NCI-H526 (cell line): ENCODE measurements at regions not wholly inside any gene's neighbourhood (a gene's known extent, or its start where the extent isn't known, plus 50 kb on each side); places are given as distances from the start of the nearest gene placed in this dataset.
"Not testable (repeated sequence)": the region's sequence is repeated elsewhere in the genome, so short reads cannot be mapped to it uniquely, and the experiment has no call there.

ENCODE experiments used
- DNase-seq, 2 experiments: peaks; one replicate each; lab custom pipeline; 2025; lab: John Stamatoyannopoulos, UW

DNA sequence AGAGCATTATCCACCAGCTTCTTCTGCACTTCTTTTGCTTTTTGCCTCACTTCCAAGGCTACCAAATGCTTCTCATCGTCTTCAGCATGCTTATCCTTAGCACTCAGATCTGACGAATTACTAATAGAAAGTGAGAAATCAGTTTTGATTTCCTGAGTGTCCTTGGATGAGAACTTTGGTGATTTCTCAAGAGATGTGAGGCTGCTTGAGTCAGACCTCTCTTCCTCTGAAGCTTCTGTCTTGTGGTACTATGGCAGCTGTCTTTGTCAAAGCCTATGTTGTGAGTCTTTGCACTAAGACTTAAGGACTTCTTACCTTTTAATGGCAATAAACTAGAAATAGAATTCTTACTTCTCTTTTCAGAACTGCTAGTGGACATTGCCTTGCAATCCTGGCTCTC is 169.9 kb downstream of the CPE start:
- DNase-seq, result no peak

DNA sequence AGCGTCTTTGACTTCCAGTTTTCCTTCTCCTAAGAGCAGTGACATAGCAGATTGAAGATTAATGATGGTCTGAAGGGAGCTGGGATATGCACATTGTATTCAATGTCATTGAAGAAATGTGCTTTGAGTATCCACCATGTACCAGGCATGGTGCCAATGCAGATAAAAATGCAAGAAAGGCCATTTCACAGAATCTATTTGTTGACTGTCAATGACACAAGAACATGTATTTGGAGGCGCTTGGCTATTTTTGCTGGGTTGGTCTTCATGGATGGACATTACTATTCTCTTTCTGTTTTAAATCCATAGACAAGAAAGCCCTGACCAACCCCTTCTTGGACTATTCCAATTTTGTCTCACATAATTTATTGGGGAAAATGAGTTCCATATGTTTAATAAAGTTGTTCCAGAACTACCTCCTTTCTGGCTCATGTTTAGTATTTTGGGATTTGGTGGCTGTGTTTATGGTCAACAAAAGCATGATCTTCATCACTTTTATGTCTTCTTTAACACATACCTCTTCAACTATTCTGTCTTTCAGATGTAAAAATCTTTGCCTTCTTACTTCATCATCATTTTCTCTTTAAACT is 174.5 kb downstream of the CPE start:
- DNase-seq, result no peak

DNA sequence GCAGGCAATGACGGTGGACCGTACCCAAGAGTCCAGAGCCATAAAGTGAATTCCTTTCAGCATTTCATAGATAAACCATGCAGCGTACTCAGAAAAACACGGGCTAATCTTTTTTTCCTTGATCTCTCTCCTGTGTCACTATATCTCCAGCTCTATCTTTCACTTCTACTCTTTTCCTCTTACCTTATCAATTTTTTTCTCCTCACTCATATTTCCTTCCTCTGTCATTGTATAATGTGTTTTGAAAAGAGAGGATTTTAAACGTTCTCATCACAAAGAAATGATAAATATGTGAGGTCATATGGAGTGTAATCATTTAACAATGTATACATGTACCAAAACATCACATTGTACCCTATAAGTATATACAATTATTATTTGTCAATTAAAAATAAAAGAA is 176.5 kb downstream of the CPE start:
- no peak for DNase-seq

DNA sequence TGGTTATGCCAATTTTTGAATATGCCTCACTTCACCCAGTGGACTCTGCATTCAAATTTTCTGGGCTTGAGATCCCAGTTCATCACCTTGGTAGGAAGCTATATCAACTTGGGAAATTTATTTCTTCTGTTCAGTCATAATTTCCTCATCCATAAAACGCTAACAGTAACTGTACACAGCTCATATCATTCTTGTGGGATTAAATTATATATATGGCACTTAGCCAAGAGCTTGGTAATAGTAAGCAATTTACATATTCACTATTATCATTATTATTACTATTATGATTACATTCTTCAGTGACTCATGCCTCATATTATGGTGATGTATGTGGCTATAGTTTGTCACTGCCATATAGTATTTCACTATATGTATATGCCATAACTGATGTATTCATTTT is 177.6 kb downstream of the CPE start:
- no peak for DNase-seq

DNA sequence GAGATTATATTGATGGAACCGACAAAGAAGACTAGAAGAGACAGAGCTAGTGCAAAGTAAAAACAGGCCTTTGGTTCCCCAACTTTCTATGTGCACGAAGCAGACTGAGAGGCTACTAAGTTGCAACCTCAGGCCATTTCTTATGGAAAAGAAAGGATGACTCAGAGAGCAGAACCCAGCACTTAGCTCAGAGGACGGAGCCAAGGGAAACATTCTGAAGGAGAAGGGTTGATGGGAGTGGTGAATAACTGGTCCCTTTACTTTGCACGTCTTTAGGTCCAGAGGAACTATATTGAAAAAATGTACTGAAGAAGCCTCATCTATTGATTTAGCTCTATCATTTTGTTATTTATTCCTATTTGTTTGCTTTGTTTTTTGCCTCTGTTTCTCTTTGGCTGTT is 182.1 kb downstream of the CPE start:
- no peak for DNase-seq

DNA sequence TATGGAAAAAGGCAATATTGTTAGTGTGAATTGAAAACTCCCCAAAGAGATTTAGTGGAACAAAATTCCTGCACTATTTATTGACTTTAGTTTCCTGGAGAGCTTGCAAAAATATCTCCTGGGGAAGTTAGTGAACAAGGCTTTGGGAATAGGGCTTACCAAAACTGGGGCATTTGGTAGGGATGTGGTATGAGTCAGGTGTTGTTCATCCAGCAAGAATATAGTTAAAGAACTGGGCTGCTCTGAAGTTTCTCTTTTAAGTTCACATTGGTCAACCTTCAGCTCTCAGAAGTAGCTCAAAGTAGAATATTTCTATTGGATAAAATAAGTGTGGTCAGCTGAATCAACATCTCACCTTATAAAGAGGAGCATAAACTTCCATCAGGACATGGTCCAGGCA is 185.0 kb downstream of the CPE start:
- DNase-seq, result no peak

DNA sequence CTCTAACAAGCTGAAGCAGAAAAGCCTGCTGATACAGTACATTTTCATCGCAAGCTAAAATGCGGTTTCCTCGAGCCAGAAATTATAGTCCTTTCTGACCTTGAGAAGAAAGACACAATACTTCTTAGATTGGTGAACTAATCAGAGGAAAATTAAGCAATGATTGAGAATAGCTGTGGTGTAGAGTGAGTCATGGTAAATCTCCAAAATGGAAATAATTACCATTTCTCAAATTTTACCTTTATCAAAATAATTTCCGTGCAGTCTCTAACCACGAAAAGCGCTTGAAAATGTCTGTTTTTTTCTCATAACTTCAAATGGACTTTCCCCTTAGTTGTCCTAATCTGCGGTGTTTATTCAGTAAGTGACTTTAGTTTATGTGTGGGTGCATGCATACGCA is 190.2 kb downstream of the CPE start:
- DNase-seq, result no peak

DNA sequence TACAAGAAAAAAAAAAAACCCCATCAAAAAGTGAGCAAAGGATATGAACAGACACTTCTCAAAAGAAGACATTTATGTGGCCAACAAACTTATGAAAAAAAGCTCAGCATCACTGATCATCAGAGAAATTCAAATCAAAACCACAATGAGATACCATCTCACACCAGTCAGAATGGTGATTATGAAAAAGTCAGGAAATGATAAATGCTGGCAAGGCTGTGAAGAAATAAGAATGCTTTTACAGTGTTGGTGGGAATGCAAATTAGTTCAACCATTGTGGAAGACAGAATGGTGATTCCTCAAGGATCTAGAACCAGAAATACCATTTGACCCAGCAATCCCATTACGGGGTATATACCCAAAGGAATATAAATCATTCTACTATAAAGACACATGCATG is 192.7 kb downstream of the CPE start:
- DNase-seq, result not testable (repeated sequence)

DNA sequence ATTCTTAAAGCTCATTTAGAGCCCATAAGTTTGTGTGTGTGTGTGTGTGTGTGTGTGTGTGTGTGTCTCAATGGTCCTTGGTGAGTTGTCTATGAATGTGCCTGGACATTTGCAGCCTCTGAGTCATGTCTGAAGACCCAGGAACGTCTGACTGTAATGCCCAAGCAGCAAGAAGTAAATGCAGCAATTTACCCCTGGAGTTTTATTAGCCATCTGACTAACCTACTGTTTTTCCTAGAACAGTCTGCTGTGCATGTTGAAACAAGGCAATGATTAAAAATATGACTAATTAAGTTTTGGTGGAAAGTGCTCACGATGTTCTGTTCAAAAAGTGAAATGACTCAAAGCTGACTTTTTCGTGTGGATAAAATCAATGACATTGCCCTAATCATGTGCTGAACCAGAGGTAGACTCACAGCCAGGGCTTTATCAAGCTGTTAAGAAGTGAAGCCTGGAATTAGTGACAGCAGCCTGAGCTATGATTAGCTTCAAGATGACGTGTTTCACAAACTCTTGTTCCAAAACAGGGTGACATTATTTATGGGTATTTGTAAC is 201.6 kb downstream of the CPE start:
- no peak for DNase-seq

DNA sequence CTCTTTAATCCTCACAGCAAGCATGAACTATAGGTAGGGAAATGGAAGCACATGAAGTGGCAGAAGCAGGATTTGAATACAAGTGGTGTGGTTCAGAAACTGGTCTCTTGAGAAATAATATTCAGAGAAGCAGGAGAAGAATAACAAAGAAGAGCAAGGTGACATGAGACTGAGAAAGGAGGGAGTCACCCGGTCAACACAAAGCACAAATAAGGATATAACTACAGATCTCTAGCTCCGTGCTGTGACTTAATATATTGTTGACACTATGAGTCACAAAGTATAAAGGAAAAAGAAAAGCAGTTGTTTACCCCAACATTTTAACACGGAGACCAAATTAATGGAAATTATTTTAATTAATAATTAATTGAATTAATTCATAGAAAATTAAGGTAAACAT is 204.5 kb downstream of the CPE start:
- no peak for DNase-seq

DNA sequence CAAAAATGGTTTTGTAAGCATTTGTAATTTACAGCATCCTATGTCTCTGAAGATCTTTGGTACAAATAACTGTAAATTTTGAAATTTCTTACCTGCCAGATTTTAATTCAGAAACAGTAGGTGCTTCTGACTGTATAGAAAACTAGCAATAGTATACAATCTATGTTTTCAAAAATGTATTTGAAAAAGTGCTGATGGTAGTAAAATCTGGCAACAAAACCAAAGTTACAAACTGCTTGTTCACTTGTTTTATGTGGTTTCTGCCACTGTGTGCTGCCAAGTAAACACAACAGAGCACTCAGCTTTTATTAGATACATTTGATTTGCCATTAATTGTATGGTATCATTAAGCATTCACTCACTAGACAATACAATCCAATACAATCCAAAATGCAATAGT is 206.1 kb downstream of the CPE start:
- no peak for DNase-seq

DNA sequence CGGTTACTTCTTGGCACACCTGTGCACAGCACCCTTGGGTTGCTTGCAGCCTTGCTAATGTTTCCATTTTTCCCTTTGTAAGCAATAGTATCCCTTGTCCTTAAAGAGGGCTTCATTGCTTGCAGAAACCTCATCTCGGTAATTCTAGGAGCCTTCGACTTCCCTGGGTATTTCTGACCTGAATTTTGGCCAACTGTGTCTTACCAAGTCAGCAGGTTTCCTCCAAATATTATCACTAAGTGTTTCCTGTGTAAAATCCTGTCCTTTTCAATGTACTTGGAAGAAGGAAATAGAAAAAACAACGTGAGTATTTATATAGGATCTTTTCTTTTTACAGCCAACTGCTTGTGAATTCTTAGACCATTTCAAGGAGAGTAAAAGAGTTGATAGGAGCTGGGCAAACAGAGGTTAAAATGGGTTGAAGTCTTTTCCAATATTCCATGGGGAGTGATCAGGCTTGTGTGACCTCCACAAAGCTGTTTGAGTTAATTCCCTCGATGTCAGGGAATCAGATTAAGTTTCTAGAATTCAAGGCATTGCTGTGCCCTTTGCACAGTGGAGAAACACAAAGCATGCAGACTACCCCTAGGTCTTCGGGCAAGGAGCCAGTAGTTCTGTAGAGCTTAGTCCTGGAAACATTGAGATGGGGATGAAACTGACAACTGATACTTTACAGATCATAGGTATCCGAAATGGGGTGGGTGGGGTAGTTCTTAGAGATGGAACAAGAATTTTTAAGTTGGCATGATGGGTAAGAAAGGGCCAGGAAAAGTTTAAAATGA is 209.9 kb downstream of the CPE start:
- no peak for DNase-seq

DNA sequence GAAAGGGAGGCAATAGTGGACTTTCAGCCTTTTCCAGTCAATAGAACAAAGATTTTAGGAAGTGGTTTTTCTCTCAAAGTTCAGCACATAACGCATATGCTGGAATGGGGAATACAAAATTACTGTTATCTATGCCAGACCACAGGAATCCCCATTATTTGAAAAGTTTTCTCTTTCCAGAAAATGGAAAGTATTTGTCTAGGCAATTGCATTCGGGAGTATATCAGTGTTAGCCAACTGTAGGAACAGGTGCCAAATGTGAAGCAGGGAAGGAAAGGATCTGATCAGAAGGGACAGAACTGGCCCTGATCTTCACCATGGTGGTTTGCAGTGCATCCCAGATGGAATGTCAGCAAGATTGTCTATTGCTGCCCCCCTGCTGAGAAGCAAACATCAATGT is 213.6 kb downstream of the CPE start:
- no peak for DNase-seq

DNA sequence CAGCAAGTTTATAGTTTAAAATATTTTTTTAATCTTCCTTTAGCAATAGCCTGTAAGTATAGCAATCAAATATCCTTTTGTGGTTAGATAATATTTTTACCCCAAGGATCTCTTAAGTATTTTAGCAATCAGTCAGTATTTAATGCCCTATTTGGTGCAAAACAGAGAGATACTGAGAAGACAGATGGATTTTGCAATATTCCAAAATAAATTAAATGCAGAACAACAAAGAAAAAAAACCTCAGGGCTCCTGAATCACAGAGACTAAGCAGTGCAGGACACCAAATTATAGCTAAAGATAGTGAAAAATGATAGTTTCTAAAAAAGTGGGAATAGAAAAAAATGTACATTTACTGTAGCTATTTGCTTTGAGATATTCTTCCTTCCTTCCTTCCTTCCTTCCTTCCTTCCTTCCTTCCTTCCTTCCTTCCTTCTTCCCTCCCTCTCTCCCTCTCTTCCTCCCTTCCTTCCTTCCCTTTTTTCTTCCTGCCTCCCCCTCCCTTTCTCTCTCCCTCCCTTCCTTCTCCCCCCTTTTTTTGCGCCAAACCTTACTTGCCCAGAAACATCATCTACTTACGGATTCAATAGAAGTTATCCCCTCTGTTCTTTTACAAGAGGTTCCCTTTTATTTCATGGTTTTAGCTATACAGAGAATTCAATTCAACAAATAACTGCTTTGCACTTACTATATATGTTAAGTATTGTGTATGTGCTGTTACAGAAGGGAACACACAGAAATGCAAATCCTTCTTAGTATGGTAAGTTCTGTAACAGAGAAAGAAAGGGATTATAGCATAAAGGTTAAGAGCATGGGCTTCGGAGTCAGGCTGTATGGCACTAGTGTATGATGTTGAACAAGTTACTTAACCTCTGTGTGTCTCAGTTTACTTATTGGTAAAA is 219.0 kb downstream of the CPE start:
- DNase-seq, result no peak

DNA sequence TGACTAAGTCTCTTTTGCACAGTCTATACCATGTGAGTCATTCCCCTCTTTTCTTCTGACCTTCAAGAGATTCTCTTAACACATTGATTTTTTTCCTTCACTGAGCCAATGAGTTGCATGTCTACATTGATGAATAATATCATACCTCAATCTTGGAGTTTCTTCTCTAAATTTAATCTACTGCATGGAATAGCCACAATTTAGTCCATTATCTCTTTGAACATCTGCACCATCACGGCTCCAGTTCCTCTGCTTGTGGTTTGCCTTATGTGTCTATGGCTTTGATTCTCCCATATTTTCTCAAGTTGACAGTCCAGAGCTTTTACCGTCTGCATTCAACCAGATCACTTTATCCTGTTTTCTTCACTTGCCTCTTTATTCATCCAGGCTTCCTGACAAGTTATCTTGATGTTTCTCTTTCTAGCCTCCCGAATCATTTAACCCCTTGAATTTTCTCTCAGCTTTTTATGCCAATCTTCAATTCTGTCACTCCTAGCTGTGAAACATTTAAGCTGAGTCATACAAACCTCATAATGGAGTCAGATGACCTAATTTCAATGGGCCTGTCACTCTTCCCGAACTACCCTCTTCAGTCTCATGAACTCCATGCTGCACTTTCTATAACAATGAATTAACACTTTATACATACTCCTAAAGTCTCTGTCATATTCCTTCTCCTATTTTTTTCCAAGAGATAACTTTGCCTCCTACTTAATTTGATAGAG is 222.3 kb downstream of the CPE start:
- no peak for DNase-seq

DNA sequence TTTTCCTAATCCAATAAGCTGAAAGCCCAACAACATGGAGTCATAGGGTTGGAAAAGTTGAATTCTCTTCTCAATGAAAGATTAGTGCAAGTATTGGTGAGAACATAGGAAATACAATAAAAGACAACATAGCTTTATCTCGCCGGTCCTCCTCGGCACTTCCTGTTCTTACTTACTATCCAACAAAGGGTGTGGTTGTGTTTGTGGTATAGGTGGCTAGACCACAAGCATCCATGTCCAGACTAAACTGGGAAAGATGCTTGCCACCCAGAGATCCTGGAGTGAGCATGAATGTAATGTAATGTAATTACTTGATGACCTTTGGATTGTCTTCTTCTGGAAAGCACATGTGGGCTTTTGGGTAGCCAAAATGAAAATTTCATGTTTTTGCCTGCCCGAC is 223.8 kb downstream of the CPE start:
- no peak for DNase-seq

DNA sequence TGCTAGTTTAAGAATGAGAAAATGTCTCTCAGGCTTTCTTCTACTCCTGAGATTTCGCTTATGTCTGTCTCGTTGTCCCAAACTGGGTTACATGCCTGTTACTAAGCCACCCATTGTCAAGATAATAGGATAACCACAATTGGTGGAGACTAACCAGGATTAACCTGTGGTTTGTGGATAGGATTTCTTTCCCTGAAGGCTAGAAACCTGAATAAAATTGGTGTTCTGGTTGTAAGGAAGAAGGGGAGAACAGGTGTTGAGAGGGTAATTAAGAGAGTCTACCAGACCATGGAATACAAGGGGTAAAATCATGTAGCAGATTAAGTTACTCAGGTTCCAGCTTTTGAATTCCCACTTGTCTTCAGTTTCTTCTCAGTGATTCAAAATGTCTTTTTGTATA is 225.4 kb downstream of the CPE start:
- no peak for DNase-seq

DNA sequence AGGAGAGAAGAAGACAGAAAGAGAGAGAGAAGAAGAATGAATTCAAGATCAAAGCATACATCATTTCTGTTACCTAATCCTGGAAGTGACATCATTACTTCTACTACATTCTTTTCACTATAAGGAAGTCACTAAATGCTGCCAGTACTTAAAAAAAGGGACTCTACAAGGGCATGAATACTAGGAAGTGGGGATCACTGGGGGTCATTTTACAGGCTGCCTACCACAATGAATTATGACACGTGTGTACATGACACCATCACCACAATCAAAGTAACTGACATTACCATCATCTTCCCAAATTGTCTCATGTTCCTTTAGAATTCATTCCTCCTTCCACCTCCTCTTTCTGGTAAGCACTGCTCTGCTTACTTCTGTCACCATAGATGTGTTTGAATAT is 227.0 kb downstream of the CPE start:
- DNase-seq, result no peak

DNA sequence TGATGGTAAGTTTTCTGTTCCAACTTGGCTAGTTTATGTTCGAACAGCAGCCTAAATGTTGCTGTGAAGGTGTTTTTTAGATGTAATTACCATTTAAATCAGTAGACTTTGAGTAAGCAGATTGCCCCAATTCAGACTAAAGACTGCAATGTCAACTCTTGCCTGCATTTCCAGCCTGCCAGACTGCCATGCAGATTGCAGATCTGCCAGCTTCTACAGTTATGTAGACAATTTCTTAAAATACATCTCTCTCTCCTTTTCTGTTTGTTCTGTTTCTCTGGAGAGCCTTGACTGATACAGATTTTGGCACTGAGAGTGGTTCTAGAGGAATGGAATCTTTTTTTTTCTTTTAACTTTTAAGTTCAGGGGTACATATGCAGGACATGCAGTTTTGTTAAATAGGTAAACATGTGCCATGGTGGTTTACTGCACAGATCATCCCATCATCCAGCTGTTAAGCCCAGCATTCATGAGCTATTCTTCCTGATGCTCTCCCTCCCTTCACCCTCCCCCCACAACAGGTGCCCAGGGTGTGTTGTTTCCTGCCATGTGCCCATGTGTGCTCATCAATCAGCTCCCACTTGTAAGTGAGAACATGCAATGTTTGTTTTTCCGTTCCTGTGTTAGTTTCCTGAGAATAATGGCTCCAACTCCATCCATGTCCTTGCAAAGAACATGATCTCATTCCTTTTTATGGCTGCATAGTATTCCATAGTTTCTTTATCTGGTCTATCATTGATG is 227.8 kb downstream of the CPE start:
- no peak for DNase-seq

DNA sequence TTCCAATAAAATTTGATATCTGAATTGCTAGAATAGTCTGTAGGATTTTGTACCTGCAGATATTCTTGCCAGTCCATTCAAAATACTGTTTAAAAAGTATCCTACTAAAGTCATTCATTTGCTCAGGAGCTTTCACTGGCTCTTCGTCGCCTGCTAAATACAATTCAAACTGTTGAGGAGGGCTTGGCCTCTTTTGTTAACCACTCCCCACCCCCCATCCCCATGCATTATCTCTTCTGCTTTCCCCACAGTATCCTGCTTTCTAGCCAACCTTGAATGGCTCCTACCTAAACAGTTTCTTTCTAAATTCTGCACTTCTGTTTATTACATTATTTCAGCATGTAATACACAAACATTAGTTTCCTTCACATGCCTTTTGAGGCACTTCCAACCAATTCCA is 230.8 kb downstream of the CPE start:
- no peak for DNase-seq

DNA sequence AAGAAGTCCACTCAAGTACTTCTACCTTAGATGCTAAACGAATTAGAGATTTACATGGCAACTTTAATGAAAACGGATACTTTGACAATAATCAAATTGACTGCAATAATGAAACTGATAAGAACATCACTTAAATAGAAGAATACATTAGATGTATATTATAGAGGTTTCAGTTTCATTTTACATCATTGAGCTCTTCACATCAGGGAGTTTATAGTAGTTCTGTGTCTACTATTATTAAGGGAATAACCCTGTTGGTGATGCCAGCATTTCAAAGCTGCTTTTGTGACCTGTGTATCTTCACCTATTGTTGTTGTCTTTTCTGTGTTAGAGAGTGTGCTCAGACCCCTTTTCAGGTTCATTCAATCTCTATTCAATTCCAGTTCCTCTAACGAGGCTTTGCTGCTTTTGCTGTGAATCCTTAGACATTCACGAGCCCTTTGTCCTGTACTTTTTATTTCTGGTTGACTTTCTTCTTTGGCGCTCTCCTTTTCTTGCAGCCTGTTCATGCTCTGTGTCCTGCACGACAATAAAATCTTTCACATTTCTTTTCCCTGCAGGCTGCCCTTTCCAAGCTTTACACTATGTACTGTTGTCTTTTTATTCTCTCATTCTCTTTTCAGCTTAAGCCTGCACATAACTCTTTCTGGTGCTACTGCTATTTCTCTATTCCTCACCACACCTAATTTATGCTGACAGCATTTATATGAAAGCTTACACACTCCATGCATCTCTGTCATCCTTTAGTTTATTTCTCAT is 232.1 kb downstream of the CPE start:
- no peak for DNase-seq
